HFFc6 (cell line): ENCODE measurements at regions not wholly inside any gene's neighbourhood (a gene's known extent, or its start where the extent isn't known, plus 50 kb on each side); places are given as distances from the start of the nearest gene placed in this dataset.

Experiments used
- DNase-seq: peaks from one replicate; pipeline ENCODE4 v3.0.0-alpha.2; 2018
- H3K27ac Mint-ChIP-seq: 2 replicates; pipeline ENCODE4 v1.8.0; 2020; ENCODE audit warnings: mild to moderate bottlenecking, mixed read lengths
- H3K27me3 Mint-ChIP-seq: 2 replicates; pipeline ENCODE4 v1.8.0; 2021; ENCODE audit warnings: mild to moderate bottlenecking, moderate library complexity, mixed read lengths; ENCODE audit not compliant: insufficient read depth
- H3K36me3 Mint-ChIP-seq: 2 replicates; pipeline ENCODE4 v1.8.0; 2021; ENCODE audit warnings: low read depth, mixed read lengths
- H3K4me1 Mint-ChIP-seq: 2 replicates; pipeline ENCODE4 v1.8.0; 2020; ENCODE audit warnings: low read depth, mixed read lengths
- H3K4me3 Mint-ChIP-seq: 2 replicates; pipeline ENCODE4 v1.8.0; 2020; ENCODE audit warnings: mild to moderate bottlenecking, moderate library complexity, mixed read lengths
- H3K9me3 Mint-ChIP-seq: 2 replicates; pipeline ENCODE4 v1.8.0; 2020; ENCODE audit warnings: mild to moderate bottlenecking, mixed read lengths
- TF ChIP-seq, protein P1 (sequence below): fragments of 200-600 bp; sonication (generic); IDR thresholded peaks from 2 replicates; pipeline ENCODE4 v1.5.0; 2021; ENCODE audit warnings: antibody characterized with exemption, mild to moderate bottlenecking

- DNase-seq: no peak
- Mint-ChIP-seq H3K36me3 (peaks cover 15% of the 10 kb centered on the region; the same call in 1 of the 2 replicates), H3K27me3 (peaks cover 2% of the 10 kb centered on the region; the same call in 1 of the 2 replicates), H3K27ac (no peak overlapping the region), H3K9me3 (no peaks in the 10 kb centered on the region), H3K4me3 (no peak overlapping the region), H3K4me1 (peaks cover 9% of the 10 kb centered on the region; the same call in 1 of the 2 replicates)
- TF ChIP-seq, protein P1, sequence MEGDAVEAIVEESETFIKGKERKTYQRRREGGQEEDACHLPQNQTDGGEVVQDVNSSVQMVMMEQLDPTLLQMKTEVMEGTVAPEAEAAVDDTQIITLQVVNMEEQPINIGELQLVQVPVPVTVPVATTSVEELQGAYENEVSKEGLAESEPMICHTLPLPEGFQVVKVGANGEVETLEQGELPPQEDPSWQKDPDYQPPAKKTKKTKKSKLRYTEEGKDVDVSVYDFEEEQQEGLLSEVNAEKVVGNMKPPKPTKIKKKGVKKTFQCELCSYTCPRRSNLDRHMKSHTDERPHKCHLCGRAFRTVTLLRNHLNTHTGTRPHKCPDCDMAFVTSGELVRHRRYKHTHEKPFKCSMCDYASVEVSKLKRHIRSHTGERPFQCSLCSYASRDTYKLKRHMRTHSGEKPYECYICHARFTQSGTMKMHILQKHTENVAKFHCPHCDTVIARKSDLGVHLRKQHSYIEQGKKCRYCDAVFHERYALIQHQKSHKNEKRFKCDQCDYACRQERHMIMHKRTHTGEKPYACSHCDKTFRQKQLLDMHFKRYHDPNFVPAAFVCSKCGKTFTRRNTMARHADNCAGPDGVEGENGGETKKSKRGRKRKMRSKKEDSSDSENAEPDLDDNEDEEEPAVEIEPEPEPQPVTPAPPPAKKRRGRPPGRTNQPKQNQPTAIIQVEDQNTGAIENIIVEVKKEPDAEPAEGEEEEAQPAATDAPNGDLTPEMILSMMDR: no peak
Observed at GRCh38 chr13:73751290-73751689, 382.9 kb downstream of the KLF12 start.

DNA sequence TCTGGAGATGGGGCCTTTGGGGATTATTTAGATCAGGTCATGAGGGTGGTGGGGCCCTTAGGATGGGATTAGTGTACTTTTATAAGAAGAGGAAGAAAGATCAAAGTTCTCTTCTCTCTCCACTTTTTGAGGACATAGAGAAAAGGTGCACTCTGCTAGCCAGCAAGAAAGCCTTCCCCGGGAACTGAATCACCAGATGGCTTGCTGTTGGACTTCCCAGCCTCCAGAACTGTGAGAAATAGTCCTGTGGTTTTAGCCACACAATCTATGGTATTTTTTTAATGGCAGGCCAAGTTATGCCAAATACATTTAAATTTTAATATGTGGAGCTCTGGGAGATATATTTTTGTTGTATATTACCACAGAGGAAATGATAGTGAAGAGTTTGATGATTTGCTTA, 385.8 kb downstream of the KLF12 start:
- H3K4me1 Mint-ChIP-seq: no peaks in the 10 kb centered on the region
- TF ChIP-seq, protein P1: no peak
- no peaks in the 10 kb centered on the region for H3K9me3 Mint-ChIP-seq
- no peak overlapping the region for H3K27ac Mint-ChIP-seq
- peaks cover 2% of the 10 kb centered on the region for H3K27me3 Mint-ChIP-seq
- no peak for DNase-seq
- no peak overlapping the region for H3K4me3 Mint-ChIP-seq
- H3K36me3 Mint-ChIP-seq: peaks cover 21% of the 10 kb centered on the region; the same call in 1 of the 2 replicates

GRCh38 chr13:73745190-73745589, 389.0 kb downstream of the KLF12 start:
- H3K27ac Mint-ChIP-seq: no peak overlapping the region
- TF ChIP-seq, protein P1: no peak
- H3K4me1 Mint-ChIP-seq: peaks cover 24% of the 10 kb centered on the region

DNA sequence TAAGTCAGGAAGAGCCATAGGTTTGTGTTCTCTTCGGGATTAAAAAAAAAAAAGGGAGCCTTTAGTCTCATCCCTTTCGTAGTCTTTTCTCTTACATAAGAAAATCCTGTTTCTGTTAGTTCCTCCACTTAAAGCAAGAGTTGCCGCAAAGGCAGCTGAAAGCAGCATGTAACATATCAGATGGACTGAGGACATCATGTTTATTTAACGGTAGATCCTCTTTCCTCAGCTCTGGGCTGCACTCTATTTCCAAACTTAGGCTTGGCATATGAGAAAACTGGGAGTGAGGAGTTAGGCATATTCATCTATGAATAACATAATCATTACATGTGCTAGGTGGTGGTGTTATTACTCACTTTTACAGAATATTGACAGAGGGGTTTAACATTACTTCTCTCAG, 391.2 kb downstream of the KLF12 start:
- TF ChIP-seq, protein P1: no peak
- H3K4me3 Mint-ChIP-seq: no peak overlapping the region
- peaks cover 6% of the 10 kb centered on the region; the same call in 1 of the 2 replicates for H3K36me3 Mint-ChIP-seq
- DNase-seq: no peak
- H3K27ac Mint-ChIP-seq: no peak overlapping the region
- H3K4me1 Mint-ChIP-seq: peaks cover 24% of the 10 kb centered on the region
- H3K27me3 Mint-ChIP-seq: no peaks in the 10 kb centered on the region; the same call in 1 of the 2 replicates
- no peaks in the 10 kb centered on the region for H3K9me3 Mint-ChIP-seq

More at GRCh38 chr13:73745190-73745589, 389.0 kb downstream of the KLF12 start:
- Mint-ChIP-seq H3K27me3 (no peaks in the 10 kb centered on the region; the same call in 1 of the 2 replicates), H3K9me3 (no peaks in the 10 kb centered on the region), H3K4me3 (no peak overlapping the region), H3K36me3 (peaks cover 19% of the 10 kb centered on the region; the same call in 1 of the 2 replicates)
- DNase-seq: no peak

GRCh38 chr13:73741742-73742141, 392.5 kb downstream of the KLF12 start:
- TF ChIP-seq, protein P1: no peak
- peaks cover 24% of the 10 kb centered on the region for H3K4me1 Mint-ChIP-seq
- no peak for DNase-seq
- no peaks in the 10 kb centered on the region for H3K9me3 Mint-ChIP-seq
- H3K27ac Mint-ChIP-seq: no peak overlapping the region
- peaks cover 6% of the 10 kb centered on the region; the same call in 1 of the 2 replicates for H3K36me3 Mint-ChIP-seq
- peak overlapping the region; percentile 33; the same call in 1 of the 2 replicates for H3K4me3 Mint-ChIP-seq
- no peaks in the 10 kb centered on the region; the same call in 1 of the 2 replicates for H3K27me3 Mint-ChIP-seq
